ENCODE measurements at regions not wholly inside any gene's neighbourhood (a gene's known extent, or its start where the extent isn't known, plus 50 kb on each side); places are given as distances from the start of the nearest gene placed in this dataset.

DNA sequence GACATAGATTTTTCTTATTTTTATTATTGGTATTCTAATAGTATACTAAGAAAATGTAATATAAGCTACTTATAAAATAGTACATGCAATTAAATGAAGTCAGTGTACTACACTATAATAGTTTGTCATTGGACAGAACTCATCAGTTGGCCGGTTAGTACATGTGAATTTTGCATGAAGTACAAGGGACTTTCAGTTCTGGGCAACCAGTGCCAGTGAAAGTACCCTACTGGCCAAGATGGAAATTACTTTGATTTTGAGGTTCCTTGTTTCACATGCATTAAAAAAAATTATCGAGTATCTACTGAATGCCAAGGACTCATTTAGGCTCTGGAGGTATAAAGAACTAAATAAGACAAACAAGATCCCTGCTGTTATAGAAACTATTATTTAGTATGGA is 213.4 kb upstream of the ELL2 start:
- no peaks in the 10 kb centered on the region for H4K20me1 ChIP-seq (ENCODE audit: control insufficient read depth, insufficient read depth)
- ChIA-PET SMC1A (ENCODE audit: uncharacterized antibody, unreplicated experiment) (interaction anchor here (1.0 to 1.3 kb wide), 4 partner anchors 11 to 124 kb away, joined by 3 to 5 read pairs (median 3); no protein-coding TSS in a partner anchor), CTCF (interaction anchor here (0.5 to 1.6 kb wide), 3 partner anchors 12 to 440 kb away, joined by 3 to 4 read pairs (median 3); no protein-coding TSS in a partner anchor), POLR2A (no interaction called here), RAD21 (ENCODE audit: unreplicated experiment) (no interaction called here)
- no peaks in the 10 kb centered on the region for H3K79me2 ChIP-seq (ENCODE audit: control insufficient read depth, insufficient read depth, low read length)
- no peak overlapping the region for H3K4me2 ChIP-seq (ENCODE audit: control insufficient read depth, insufficient read depth)
- ATAC-seq (peak; percentile 80), DNase-seq (ENCODE audit: low read depth, low spot score) (peak; percentile 17), FAIRE-seq (no peak)
- no peak overlapping the region for H3K9ac ChIP-seq (ENCODE audit: control insufficient read depth, insufficient read depth, low read length)
- H3K27ac ChIP-seq (ENCODE audit: control insufficient read depth, insufficient read depth), result no peak overlapping the region
- no peak overlapping the region for H3K4me3 ChIP-seq
- no peaks in the 10 kb centered on the region; the same call in 1 of the 3 replicates for H3K9me3 ChIP-seq (replicated peaks; ENCODE audit: control insufficient read depth, insufficient read depth, low read length)
- no peak for TF ChIP-seq TBL1XR1 (IDR thresholded peaks at IDR 0.05; ENCODE audit: low read depth, low read length)
- no peak for TF ChIP-seq JUND (IDR thresholded peaks at IDR 0.05; ENCODE audit: low read depth, low read length)
- no peak for TF ChIP-seq NR2C2 (IDR thresholded peaks at IDR 0.05; ENCODE audit: borderline replicate concordance, control insufficient read depth, insufficient read length, low read depth)
- TF ChIP-seq ZNF207 (IDR thresholded peaks at IDR 0.05; ENCODE audit: borderline replicate concordance), result no peak
- TF ChIP-seq, protein P1, sequence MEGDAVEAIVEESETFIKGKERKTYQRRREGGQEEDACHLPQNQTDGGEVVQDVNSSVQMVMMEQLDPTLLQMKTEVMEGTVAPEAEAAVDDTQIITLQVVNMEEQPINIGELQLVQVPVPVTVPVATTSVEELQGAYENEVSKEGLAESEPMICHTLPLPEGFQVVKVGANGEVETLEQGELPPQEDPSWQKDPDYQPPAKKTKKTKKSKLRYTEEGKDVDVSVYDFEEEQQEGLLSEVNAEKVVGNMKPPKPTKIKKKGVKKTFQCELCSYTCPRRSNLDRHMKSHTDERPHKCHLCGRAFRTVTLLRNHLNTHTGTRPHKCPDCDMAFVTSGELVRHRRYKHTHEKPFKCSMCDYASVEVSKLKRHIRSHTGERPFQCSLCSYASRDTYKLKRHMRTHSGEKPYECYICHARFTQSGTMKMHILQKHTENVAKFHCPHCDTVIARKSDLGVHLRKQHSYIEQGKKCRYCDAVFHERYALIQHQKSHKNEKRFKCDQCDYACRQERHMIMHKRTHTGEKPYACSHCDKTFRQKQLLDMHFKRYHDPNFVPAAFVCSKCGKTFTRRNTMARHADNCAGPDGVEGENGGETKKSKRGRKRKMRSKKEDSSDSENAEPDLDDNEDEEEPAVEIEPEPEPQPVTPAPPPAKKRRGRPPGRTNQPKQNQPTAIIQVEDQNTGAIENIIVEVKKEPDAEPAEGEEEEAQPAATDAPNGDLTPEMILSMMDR (IDR thresholded peaks at IDR 0.05 in 2 of 3, conservative IDR thresholded peaks at IDR 0.05 in 1 of 3; ENCODE audit: control insufficient read depth in 2 of 3, extremely low read depth in 1 of 3, insufficient read depth in 1 of 3, low read depth in 3 of 3, low read length in 3 of 3), result peak in 2 of 3 experiments; percentile 25 to 43; a peak in 2 of 6 replicates
- WGBS (ENCODE audit: insufficient coverage, insufficient replicate concordance, low lambda C conversion rate, missing lambda C conversion rate), result 29% methylated on average over 2 of the region's 2 CpGs
- in situ Hi-C loops (cut with MboI), result no loop called here
- no peak overlapping the region for H2AFZ ChIP-seq (ENCODE audit: control insufficient read depth, low read depth, low read length)
- H3K27me3 ChIP-seq (replicated peaks in 1 of 2; ENCODE audit: control insufficient read depth in 2 of 2, insufficient read depth in 2 of 2, low read length in 1 of 2), result no peaks in the 10 kb centered on the region
- H3K4me1 ChIP-seq (ENCODE audit: control insufficient read depth, insufficient read depth, low read length), result peaks cover 11% of the 10 kb centered on the region
- BruUV-seq (replicated peaks), result no TSS peak
- intact Hi-C loops (cut with micrococcal nuclease; ENCODE audit: unreplicated experiment), result no loop called here
- H3K36me3 ChIP-seq (ENCODE audit: control insufficient read depth in 2 of 2, insufficient read depth in 2 of 2, low read length in 1 of 2), result no peaks in the 10 kb centered on the region
